Thyroid gland (tissue), 4 donors: ENCODE measurements at regions not wholly inside any gene's neighbourhood (a gene's known extent, or its start where the extent isn't known, plus 50 kb on each side); places are given as distances from the start of the nearest gene placed in this dataset.

Experiments used
- CTCF ChIP-seq, 6 experiments: fragments of 200-600 bp in 3 of 6; fragments of 450-650 bp in 3 of 6; sonication (generic) in 3 of 6; IDR thresholded peaks; one replicate each; pipeline ENCODE4 v1.5.1; 2016 to 2019; ENCODE audit warnings: antibody characterized with exemption in 6 of 6, mild to moderate bottlenecking in 2 of 6, inconsistent platforms in 1 of 6, moderate library complexity in 1 of 6
- POLR2A ChIP-seq, 2 donors: fragments of 450-650 bp; IDR thresholded peaks; one replicate each; pipeline ENCODE4 v1.6.1; 2017; ENCODE audit warnings: antibody characterized with exemption in 2 of 2, mild to moderate bottlenecking in 2 of 2, moderate library complexity in 1 of 2

- no peak for TF ChIP-seq CTCF (IDR thresholded peaks at IDR 0.05)
- TF ChIP-seq POLR2A (IDR thresholded peaks at IDR 0.05), result no peak
Measured at GRCh38 chr1:175845338-175845737, 101.9 kb upstream of the TNR start.
